Stimulated activated CD4-positive, alpha-beta T cell treated with anti-CD3 and anti-CD28 coated beads, Interleukin-1b, Interleukin-23, amount 100 ng/mL, for 24 hours (primary cell): ENCODE measurements at regions not wholly inside any gene's neighbourhood (a gene's known extent, or its start where the extent isn't known, plus 50 kb on each side); places are given as distances from the start of the nearest gene placed in this dataset.
"Not testable (repeated sequence)": the region's sequence is repeated elsewhere in the genome, so short reads cannot be mapped to it uniquely, and the experiment has no call there.

Source experiments
- DNase-seq, 4 experiments: peaks; one replicate each; pipeline ENCODE4 v3.0.0-alpha.2; 2020; ENCODE audit warnings: low read depth in 4 of 4, low spot score in 1 of 4

DNA sequence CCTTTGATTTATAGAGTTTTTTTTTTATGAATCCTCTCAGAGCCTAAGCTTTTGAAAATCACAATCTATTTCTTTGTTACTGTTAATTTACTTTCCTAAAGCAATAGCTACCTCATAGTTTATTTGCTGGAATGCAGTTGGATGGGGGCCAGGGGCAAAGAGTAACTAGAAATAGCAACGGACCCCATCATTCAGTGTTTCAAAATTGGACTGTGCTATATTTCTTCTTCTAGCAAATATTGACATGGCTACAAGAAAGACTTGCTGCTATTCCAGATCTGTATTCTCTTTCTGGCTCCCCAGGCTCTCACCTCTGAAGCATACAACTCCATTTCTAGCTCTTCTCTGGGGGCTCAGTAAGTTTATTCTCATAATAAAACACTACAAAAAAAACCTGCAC is 661.6 kb upstream of the NRG3 start:
- no peak for DNase-seq

DNA sequence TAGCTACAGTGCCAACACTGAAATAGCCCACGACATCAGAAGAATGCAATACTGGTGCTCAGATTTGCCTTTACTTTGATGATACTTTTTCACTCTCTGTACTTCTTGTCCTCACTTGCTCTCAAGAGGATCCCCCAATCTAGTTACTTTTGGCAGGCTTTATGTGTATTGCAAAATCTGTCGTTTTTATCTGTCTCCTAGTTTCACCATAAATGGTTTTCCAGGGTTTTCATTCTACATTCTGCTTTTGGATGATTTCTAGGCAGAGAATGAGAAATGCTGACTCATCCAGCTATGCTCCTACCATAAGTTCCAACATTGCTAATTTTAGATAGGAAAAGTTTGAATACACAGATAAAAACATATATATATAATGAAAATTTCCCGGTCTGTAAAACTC is 659.5 kb upstream of the NRG3 start:
- DNase-seq, result no peak

DNA sequence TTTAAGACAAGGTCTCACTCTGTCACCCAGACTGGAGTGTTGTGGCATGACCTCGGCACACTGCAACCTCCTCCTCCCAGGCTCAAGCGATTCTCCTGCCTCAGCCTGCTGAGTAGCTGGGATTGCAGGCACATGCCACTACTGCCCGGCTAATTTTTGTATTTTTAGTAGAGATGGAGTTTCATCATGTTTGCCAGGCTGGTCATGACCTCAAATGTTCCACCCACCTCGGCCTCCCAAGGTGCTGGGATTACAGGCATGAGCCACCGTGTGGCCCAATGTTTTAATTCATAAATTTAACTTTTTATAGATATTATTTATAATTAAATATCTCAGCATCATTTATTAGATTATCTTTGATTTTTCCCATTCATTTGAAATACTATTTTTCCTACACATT is 658.0 kb upstream of the NRG3 start:
- DNase-seq, result no peak

DNA sequence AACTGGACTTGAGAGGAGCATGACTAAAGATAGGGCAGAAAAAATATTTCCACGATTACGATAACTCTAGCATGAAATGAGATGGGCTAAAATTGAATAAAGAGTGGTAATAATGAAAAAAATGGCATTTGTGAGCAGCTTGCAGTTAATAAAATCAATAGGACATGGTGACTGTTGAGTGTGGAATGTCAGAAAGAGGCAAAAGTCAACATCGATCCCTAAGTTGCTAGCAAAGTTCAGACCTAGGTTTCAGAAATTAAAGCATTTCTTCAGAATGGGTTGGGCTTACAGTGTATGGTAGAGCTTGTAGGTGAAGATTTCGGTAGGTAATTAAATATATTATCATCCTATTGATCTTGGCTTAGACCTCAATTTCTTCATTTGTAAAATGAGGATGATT is 656.7 kb upstream of the NRG3 start:
- DNase-seq, result no peak

DNA sequence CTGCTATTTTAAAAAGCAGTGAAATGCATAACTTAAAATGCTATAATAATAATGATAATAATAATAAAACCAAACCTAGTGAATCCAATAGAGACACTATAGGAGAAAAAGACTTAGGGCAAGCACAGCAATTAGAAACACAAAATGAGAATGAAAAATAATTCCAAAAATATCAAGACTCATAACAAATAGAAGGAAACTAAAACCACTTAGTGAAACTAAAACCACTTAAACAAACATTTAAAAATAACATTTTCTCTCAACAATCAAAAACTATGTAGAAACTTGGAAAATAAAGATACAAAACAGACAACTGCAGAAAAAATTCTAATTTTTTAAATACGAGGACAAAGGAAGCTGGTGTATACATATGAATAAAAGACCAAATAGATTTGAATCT is 655.2 kb upstream of the NRG3 start:
- DNase-seq, result no peak

DNA sequence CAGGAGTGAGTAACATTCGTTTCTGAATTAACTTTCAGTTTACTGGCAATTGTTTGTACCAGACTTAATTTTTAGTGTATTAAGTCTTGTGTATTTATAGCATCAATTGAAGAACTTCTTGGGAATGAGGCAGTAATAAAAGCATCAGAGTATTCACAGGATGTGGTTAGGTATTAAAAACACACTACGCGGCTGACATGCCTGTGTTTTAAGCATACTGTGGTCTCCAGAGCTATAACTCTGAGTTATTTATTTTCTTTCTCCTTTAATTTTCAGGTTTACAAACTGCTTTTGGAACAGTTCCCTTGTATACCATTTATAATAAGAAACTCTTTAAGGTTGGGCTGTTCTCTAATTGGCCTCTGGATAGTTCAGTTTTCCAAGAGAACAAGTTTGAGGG is 626.1 kb upstream of the NRG3 start:
- no peak for DNase-seq

DNA sequence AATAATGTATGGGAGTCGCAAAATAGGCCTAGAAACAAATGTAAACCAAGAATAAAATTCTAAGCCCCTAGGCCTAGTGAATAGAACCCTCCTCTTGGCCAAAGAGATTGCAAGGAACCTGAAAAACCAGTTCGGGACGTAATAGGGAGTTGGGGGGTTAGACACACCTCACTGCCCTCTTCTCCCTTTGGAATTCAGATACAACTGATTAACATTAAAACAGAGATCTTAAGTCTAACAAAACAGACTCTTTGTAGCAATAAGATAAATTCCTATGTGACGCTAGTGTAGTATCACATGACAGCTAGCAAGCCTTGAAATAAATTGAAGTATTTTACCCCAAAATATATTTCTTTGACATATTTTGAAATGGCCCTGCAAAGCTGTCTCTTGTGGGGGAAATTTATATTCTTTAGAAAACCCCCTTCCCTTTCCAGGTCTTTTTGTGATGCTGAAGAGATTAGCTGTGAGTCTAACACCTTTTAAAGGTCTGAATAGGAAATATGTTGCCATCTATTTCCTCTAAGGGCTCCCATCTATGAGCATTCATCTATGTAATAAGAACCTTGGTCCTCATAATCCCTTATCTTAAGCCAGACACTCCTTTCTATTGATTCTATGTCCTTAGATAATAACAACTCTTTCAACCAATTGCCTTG is 623.4 kb upstream of the NRG3 start:
- DNase-seq, result no peak

DNA sequence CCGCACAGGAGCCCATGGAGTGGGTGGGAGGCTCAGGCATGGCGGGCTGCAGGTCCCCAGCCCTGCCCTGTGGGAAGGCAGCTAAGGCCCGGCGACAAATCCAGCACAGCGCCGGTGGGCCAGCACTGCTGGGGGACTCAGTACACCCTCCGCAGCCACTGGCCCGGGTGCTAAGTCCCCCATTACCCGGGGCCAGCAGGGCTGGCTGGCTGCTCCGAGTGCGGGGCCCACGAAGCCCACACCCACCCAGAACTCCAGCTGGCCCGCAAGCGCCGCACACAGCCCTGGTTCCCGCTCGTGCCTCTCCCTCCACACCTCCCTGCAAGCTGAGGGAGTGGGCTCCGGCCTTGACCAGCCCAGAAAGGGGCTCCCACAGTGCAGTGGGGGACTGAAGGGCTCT is 610.0 kb upstream of the NRG3 start:
- not testable (repeated sequence) for DNase-seq

DNA sequence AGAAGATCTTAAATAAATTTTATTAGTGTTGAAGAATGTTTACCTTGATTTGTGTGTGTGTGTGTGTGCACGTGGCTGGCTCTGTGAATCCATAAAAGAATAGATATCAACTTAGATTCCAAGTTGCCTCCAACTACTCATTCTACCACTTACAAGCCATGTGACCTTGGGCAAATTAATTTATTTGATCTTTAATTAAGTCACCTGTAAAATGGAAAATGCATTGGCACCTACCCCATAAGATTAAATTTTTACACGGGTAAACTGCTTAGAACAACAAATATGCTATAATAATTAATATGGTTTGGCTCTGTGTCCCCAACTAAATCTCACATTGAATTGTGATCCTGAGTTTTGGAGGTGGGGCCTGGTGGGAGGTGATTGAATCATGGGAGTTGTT is 604.9 kb upstream of the NRG3 start:
- no peak for DNase-seq

DNA sequence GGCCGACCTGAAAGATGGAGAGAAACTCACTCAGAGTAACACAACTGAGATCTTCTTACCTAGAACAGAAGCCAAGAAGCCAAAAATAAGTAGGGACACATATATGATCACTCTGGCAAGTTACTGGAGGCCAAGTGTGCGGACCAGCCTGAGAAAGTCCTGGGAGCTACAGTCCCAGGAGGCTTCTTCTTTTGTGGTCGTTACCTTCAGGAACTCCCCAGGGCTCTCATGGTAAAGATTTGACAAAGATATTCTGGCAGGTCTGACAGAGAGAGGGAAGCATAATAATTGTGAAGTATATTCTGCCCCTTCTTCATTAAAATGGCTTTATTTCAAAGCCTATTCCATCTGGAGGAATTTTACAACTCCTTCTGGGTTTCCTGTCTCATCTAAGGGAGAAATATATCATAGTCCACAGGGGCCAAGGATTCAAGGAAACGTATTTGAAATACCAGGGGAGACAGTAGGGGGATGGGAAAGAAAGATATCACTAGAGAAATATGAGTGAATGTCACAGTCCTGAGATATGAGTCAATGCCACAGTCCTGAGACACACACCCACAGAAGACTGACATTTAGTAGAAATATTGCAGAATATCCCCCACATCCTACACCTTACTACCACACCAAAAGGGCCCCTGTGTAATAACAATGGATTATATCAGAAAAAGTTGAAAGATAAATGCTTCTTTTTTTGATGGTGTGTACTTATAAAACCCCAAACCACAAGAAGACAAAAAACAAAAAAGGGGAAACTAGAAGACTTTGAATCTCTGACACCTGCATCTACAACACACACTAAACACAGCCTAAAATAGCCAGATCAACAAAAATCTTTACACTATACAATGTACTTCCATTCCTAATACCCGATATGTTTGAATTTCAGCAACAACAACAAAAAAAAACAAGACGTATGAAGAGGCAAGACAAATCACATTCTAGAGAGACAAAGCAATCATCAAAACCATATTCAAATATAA is 594.2 kb upstream of the NRG3 start:
- no peak for DNase-seq

DNA sequence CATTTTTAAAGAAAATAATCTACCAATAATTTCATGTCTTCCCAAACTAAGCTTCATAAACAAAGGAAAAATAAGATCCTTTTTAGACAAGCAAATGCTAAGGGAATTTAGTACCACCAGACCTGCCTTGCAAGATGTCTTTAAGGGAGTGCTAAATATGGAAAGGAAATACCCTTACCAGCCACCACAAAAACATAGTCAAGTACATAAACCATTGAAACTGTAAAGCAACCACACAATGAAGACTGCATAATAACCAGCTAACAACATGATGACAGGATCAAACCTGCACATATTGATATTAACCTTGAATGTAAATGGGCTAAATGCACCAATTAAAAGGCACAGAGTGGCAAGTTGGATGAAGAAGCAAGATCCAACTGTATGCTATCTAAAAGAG is 586.5 kb upstream of the NRG3 start:
- no peak for DNase-seq

DNA sequence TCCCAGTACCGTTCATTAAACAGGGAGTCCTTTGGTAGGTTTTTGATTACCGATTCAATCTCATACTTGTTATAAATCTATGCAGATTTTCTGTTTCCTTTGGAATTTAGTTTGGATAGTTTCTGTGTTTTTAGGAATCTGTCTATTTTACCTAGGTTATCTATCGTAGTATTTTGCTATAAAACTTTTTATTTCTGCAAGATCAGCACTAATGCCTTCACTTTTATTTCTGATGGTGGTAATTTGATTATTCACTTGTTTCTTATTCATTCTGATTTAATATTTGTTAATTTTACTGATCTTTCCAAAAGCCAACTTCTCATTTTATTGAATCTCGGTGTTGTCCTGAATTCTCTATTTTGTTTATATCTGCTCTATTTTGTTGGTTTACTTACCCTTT is 577.7 kb upstream of the NRG3 start:
- DNase-seq, result no peak

DNA sequence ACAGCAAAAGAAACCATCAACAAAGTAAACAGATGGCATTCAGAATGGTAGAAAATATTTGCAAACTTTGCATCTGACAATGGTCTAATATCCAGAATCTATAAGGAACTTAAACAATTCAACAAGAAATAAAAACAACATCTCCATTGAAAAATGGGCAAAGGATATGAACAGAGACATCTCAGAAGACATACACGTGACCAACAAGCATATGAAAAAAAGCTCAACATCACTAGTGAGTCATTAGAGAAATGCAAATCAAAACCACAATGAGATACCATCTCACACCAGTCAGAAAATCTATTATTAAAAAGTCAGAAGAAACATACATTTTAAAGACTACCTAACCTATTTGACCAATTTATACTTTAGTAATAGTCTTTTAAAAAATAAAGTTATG is 571.3 kb upstream of the NRG3 start:
- DNase-seq, result no peak

DNA sequence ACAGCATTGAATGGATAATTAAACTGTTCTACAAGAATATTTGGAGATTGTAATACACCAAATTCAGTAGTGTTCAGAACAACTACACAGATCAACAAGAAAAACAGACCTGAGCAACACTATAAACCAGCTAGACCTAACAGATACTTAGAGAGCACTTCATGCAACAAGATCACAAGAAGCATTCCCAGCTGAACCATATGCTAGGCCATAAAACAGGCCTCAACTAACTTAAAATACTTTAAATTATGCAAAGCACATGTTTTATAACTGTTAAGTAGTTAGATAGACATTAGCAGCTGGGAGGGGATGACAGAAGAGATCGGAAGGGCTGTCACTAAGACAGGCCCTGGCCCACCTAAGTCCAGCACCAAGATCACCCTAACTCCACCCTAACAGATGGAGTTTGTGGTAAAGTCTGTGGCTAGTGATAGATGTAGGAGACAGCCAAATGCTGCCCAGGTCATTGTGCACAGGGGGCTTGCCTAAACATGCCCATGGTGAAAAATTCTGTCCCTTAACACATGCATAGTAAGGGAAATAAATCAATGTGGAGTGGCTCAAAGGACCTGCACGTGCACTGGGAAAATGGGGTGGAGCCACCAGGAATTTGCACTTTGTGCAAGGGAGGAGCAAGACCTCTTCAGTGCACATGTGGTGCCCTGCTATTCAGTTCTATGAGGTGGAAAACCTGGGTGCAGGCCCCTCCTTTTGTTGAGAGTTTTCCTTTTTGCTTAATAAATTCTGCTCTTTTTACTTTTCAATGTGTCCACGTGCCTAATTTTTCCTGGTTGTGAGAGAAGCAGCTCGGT is 567.8 kb upstream of the NRG3 start:
- DNase-seq, result no peak

DNA sequence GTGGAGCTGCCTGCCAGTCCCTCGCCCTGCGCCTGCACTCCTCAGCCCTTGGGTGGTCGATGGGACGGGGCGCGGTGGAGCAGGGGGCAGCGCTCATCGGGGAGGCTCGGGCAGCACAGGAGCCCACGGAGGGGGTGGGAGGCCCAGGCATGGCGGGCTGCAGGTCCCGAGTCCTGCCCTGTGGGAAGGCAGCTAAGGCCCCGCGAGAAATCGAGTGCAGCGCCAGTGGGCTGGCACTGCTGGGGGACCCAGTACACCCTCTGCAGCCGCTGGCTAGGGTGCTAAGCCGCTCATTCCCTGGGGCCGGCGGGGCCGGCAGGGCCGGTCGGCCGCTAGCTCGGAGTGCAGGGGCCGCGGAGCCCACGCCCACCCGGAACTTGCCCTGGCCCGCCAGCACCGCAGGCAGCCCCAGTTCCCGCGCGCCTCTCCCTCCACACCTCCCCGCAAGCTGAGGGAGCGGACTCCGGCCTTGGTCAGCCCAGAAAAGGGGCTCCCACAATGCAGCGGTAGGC is 565.9 kb upstream of the NRG3 start:
- DNase-seq, result no peak

DNA sequence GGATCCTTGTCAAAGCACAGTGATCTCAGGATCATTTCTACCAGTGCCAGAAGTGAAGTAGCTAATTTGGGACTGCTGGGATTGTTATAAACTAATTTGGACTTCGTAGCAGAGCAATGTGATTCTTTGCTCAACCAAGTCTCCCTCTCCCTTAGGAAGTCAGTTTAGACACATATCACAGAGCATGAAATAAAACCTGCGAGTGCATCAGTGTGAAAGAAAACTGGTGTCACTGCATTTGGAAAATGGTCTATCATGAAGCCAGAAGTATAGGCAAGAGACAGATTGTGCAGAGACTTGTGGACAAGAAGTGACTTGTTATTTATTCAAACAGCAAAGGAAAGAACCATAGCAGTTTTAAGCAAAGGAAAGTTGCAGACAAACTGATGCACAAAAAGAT is 560.5 kb upstream of the NRG3 start:
- no peak for DNase-seq

DNA sequence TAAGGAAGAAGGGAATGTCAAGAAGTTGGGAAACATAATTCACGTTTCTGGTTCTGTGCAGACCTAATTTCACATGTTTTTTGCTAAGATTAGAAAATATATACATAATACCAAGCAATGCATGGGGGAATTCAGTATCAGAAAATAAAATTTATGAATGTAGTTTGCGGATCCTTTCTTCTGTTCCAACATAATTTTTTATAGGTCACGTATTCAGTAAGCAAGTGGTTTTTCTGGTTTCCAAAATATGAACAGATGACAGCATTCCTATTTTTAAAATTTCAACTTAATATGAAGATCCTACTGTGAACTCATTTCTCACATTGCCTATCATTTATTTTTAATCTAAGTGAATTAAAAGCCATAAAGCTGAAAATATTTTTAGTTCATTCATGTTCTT is 560.0 kb upstream of the NRG3 start:
- DNase-seq, result no peak

DNA sequence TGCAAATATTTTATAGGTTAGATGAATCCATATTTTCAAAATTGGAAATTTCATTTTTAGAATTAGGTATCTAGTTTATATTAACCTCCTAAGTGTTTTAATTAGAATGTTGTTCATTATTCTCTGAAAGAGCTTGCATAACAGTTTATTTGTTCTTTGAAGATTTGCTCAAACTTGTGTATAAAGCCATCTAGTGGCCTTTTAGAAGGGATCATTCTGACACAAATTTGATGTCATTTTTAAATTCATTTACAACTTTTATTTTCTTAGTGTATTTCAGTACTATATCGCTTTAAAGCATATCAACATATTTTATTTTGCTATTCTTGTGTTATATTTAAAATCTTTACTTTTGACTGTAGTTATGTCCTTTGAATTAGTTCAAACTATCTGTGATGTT is 527.0 kb upstream of the NRG3 start:
- no peak for DNase-seq

DNA sequence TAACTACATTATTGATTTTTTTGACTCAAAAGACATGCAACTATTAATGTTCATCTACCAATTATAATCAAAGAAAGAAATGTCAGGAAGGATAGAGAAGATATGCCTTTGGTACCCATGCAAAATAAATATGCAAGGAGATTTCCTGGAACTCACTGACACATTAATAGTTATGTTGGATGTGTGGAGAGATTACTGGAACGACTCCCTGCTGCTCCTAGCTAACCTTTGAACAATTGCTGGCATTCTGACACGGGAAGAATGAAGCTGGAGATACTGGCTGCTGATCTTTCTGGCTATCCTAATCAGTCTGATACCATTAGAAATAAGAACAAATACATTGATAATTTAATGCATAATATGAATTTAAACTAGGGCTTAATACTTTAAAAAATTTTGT is 507.9 kb upstream of the NRG3 start:
- DNase-seq, result no peak

DNA sequence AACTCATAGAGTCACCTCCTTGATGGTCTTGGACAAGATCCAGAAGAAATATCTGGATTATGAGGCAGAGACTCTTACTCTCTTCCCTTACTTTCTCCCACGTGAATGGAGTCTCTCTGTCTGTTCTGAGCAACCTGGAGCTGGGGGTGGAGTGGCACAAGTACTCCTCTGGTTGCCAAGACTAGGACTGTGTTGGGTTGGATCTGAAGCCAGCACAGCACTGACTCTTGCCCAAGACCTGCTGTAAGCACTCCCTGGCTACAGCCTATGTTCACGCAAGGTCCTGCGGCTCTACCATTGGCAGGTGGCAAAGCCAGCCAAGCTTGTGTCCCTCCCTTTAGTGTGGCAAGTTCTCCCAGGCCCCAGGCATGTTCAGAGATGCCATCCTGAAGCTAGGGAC is 488.2 kb upstream of the NRG3 start:
- DNase-seq, result no peak

DNA sequence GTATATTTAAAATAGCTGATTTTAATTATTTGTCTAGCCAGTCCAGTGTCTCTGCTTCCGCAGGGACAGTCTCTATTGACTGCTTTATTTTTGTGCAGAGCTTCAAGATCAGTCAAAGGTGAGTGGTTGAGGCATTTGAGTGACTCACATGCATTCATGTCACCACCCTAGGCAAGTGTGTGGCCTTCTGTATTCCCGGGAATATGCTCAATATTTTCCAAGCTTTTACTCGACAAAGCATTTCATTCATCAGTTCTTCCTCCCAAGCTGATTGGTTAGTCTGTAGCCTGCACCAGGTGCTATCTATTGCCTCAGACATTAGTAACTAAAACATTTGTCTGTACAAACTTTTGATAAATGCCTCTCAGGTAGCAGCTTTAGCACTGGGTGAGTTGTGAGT is 471.5 kb upstream of the NRG3 start:
- no peak for DNase-seq

DNA sequence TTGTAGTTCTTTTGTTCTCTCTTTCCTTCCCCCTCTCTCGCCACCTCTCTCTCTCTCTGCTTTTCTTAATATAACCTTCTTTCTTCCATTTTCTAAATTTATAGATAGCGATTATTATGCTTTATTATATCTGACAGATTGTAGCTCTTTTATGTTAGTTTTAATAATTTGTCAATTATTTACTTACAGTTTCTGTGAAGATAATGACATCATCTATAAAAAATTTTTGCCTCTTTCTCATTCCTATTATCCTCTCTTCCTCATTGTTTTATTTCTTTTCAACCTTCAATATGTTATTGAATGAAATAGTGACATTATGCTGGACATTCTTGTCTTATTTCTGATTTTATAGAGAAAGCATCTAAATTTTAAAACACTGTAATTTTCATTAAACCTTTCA is 469.6 kb upstream of the NRG3 start:
- DNase-seq, result no peak
